Fibroblast of skin of abdomen (primary cell): ENCODE measurements at regions not wholly inside any gene's neighbourhood (a gene's known extent, or its start where the extent isn't known, plus 50 kb on each side); places are given as distances from the start of the nearest gene placed in this dataset.

Experiments
- DNase-seq: peaks from one replicate; pipeline ENCODE4 v3.0.0-alpha.2; 2013

DNA sequence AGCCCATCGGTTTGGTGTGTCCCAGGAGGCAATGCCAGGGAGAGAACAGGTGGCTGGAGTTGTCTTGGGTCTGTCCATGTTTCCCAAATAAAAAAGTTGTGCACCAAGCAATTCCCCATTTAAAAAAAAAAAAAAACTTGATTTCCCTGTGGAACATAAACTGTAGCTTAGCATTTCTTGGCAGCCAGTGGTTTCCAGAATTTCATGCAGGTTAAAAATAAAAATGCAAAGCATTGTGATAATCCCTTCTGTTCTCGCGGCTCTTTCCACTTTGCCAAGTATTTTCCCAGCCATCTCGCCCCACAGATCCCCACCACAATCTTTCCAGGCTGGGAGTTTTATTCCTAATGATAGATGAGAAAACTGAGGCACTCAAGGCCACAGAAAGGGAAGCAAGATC, 51.4 kb upstream of the MSX1 start:
- DNase-seq = no peak

DNA sequence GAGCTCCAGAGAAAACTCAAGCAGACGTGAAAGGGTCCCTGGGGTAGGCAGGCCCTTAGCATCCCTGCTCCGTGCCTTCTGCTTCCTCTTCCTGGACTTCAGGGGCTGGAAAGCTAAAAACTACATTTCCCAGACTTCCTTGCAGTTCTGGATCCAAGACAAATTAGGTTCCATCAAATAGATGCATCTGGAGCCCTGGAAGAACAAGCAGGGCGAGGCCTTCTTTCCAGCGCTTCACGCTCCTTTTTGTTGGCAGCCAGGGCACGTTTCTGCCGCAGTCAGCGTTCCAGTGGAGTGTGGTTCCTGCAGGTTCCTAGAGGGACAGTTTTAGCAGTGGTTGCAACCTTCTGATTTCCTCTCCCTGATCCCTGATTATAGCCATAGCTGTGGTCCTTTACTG, 53.6 kb upstream of the MSX1 start:
- no peak for DNase-seq

DNA sequence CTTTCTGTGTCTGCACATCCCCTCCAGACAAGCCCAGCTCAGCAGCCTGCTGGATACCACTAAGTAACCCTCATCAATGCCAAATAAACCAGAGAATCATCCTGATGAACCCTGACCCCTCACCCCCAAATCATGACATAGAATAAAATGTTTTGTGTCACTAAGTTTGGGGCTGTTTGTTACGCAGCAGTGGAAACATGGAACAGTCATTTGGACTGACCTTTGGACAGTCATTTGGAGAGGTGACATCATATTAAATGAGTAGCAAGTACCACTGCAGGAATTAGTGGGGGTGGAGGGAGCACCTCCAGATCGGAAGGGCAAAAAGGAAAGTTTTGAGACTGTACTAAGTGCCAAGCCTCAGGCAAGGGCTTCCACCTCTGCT, 55.6 kb upstream of the MSX1 start:
- no peak for DNase-seq

DNA sequence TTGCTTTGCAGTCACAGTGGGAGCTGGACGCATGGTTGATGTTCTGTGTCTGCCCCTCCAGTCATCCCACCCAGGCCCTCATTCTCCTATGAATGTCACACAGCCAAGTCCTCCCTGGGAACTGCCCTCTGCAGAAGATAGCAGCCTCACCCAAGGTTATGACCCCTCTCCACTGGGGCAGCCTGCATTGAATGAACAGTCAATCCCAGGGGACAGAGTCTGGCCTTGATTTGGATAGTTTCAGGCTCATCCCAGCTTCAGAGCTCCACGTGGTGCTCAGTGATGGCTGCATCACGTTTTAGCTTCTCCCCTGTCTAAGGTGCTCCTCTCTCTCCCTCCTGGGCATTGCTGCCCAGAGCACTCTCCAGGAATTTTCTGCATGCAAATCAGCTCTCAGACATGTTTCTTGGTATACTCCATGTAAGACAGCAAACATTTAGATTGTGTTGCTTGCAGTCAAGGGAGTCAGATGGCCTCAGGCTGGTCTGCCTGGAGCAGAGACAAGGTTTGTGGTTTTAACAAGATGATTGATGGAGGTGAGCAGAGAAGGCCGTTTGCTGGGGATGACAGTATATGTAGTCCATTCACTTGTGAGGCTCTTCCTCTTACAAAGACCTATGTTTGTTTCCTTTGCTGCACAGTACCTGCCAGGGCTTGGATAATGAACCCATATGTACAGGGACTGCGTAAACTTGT, 56.1 kb upstream of the MSX1 start:
- peak; percentile 39 for DNase-seq

DNA sequence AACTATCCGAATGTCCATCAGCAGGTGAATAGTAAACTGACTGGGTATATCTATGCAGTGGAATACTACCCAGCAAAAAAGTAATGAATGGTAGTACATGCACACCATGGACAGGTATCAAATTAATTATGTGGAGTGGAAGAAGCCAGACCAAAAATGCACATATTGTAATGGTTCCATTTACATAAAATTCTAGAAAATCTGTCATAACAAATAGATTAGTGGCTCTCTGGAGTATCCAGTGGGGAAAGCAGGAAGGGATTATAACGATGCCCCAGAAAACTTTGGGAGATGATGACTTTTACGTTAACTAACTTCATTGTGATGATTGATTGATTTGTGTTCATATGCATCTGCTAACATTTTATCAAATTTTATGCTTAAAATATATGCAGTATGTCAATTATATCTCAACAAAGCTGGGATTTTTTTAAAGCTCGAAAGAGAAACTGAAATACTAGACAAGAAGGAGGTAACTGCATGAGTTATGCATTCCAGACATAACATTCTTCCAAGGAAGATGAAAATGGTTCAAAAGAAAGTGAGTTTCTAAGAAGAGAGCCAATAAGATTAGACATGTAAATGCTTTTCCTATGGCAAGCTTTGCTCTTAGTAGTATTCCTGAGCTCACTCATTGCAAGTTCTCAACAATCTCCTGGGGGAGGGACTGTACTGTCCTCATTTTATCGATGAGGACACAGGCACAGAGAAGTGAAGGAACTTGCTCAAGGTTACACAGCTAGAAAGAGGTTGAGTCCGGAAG, 58.6 kb upstream of the MSX1 start:
- peak; percentile 72 for DNase-seq

DNA sequence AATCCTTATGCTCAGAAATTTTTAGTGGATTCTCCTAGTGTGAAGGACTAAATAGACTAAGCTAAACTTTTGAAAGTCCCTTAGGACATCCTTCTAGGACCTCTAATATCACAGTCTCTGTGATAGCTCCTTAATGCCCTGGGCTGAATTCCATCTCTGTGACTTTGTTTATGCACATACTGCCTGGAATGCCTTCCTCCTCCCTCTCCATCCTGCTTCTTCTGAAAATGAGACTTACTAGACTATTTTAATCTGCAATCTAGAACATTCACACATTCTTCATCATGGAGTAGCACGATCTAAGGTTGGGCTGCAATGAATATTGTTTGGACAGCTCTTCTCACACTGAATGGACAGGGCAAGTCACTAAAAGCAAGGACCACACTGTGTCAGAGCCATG, 65.0 kb upstream of the MSX1 start:
- no peak for DNase-seq

DNA sequence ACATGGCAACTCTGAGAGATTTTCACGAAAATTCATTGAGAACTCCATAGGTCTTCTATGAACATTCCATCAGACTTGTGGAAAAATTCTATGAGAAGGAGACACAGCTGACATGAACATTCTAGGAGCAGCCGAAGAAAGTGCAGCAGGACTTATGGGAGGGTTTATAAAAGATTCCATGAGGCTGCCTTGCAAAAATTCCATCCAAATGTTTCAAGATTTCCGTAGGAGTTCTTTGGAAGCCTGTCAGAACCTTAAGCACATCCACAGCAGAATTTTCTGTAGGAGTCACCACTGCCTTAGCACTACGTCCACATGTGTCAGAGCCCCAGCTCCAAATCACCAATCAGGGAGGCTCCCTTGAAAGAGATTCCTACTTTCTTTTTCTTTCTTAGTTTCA, 67.0 kb upstream of the MSX1 start:
- DNase-seq = peak; percentile 92

DNA sequence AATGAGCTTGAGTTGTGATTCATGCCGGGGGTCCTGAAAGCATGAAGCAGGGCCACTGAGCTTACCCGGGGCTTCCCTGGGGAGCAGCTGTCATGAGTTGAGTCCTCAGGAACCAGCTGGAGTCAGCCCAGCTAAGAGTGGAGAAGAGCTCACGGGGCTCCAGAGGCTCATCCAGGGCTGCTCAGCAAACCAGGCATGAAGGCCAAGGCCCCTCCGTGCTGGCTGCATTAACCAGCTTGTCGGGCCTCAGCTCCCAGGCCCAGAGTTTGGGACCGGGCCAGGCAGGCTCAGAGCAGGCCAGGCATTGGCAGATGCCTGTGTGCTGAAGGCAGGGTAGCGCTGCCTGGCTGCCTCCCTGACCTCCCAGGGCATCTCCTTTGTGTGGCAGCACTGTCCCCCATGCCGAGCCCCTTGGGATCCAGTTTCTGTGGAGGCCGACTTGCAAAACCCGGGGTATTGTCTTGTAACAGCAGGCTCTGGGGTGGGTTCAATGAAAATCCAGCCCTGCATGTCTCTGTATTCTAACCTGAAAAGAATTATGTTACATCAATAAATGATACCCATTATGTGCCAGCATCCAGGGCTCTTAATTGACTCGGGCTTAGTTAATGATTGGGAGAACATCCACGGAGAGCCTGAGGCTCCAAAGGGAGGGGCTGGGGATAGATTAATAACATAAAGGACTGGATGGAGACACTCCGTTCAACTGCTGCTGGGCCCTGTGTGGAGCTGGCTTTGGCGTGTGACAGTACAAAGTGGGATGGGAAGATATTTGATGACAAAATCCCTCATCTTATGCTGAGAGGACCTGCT, 68.0 kb upstream of the MSX1 start:
- peak; percentile 82 for DNase-seq

DNA sequence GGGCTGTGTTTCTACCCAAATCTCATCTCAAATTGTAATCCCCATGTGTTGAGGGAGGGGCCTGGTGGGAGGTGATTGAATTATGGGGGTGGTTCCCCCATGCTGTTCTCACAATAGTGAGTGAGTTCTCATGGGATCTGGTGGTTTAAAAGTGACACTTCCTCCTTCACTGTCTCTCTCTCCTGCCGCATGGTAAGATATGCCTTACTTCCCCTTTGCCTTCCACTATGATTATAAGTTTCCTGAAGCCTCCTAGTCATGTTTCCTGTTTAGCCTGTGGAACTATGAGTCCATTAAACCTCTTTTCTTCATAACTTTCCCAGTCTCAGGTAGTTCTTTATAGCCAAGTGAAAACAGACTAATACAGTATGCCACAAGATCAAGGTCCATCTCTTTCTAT, 70.0 kb upstream of the MSX1 start:
- DNase-seq = no peak

DNA sequence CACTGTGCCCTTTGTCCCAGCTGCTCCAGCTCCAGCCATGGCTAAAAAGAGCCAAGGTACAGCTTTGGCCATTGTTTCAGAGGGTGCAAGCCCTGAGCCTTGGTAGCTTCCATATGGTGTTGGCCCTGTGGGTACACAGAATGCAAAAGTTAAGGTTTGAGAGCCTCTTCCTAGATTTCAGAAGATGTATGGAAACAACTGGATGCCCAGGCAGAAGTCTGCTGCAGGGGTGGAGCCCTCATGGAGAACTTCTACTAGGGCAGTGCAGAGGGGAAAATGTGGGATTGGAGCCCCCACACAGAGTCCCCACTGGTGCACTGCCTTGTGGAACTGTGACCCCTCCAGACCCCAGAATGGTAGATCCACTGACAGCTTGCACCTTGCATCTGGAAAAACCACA, 70.9 kb upstream of the MSX1 start:
- DNase-seq = no peak

DNA sequence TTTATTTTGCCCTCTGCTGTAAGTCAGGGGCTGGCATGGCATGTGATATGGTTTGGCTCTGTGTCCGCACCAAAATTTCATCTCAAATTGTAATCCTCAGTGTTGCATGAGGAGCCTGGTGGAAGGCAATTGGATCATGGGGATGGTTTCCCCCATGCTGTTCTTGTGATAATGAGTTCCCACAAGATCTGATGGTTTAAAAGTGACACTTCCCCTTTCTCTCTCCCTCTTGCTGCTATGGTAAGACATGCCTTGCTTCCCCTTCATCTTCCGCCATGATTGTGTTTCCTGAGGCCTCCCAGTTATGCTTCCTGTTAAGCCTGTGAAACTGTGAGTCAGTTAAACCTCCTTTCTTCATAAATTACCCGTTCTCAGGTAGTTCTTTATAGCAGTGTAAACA, 72.0 kb upstream of the MSX1 start:
- DNase-seq = no peak

DNA sequence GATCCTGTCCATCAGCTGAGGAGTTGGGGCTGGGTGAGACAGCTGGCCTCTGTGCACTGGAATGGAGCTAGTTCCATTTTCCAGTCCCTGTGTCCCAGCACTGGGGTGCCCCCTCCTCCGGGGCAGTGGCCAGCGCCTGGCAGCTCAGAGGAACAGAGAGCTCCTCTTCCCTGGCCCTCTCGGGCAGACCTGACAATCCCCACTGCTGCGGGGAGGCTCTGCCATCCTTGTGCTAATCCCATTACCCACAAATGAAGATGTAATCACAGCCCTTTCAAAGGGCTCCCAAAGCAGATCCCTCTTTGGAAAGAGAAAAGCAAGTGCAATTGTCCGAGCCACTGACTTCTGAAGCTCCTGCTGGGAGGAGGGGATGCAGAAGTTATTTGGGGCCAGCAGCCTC, 75.1 kb upstream of the MSX1 start:
- DNase-seq = no peak

DNA sequence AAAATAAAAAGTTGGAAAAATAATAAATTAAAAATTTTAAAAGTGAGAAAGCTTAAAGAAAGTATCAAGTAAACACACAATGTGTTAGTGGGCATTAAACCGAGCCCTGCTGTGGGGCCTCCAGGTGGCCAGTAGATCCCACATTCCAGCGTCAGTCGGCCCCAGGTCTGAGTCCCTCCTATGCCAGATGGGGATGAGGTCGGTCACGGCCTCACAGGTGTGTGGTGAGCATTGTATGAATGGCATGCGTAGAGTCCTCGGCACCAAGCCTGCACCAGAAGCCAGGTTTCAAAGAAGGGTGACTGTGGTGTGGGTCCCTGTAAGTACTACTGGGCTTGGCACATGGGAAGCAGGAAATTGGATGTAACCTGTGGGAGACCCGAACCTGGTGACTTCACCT, 75.6 kb upstream of the MSX1 start:
- no peak for DNase-seq

DNA sequence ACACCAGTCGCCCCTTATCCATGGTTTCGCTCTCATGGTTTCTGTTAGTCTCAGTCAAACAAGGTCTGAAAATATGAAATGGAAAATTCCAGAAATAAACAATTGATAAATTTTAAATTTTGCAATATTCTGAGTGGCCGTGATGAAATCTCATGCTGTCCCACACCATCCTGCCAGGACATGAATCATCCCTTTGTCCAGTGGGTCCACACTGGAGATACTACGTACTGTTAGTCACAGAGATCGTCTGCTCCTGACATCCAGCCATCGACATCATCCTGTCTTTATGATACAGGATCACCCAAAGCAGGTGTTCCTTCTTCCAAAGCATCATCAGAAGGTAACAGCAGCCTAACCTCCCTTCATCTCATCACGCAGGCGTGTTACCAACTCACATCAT, 76.5 kb upstream of the MSX1 start:
- DNase-seq = peak; percentile 17

DNA sequence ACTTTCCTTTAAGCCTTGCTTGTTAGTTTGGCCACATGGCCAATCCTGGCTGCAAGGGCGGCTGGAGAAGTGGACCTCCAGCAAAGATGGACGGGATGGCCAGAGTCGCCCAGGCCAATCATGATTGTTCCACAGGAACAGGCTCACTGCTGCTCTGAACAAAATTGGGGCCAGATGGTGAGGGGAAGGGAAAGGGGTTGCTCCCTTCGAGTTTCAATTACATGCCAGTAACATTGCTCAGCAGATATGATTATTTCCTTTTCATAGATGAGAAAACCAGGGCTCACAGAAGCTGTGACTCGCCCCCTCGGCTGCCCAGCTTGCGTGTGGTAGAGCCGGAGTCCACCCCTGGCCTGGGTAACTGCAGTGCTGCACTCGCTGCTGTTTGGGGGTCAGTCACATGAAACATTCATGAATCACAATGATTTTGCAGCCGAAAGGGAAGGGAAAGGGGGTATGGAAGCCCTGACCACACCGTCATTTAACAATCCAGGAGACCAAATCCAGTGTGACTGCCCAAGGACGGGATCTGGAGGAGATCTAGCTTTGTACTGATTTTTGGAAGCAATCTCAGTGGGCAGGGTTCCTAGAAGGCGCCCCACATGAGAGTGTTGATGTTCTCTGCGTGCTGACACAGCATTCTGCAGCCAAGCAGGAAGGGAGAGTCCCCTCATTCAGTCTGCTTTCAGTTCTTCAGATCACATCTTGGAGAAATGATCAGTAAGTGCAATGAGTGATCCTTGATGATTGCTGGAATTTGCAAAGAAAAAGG, 77.3 kb upstream of the MSX1 start:
- peak; percentile 89 for DNase-seq

DNA sequence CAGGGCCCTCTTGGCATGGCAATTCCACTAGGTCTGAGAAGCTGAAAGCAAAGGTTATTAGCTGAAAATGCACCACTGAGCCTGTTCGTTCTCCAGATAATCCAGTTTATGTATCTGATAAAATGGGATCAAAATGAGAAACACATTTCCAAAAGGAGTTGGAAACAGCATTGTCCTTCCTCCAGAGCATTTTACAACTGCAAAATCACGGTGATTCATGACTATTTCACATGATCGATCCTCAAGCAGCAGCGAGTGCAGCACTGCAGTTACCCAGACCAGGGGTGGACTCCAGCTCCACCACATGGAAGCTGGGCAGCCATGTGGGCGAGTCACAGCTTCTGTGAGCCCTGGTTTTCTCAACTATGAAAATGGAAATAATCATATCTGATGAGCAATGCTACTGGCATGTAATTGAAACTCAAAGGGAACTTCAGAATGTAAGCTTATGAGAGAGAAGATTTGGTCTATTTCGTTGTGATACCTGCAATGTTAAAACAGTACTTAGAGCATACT, 78.7 kb upstream of the MSX1 start:
- peak; percentile 92 for DNase-seq

DNA sequence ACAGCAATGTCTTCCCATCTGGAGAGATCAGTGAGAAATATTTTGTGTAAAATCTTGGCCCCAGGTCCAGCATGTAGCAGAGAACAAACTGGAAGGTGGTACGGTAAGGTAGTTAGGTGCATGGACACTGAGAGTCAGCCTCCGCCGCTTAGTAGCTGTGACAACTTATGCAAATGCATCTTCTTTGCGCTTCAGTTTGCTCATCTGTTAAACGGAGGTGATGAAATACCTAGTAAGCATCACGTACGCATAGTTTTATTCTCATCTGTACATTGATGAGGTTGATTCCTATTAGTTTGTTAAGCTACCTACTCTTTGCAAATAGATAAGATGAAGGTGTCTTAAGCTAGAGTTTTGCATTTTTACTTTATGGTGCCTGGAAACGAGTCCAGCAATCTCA, 80.0 kb upstream of the MSX1 start:
- DNase-seq = no peak

DNA sequence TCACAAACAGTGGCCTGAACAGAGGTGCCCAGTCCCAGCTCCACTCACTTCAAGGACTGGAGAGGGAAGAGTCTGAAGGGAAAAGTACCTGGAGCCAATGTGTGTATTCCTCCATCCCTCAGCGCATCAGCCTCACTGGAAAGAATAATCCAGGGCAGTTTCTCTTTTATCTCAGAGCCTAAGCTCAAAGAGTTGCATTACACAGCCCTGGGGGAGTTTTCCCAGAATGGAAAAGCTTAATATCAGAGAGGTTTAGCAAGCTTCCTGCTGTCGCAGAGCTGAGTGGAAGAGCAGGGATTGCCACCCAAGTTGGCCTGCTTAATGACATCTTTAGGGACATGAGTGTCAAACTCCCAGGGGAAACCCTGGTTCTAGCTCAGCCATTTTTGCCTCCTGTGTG, 80.4 kb upstream of the MSX1 start:
- no peak for DNase-seq

DNA sequence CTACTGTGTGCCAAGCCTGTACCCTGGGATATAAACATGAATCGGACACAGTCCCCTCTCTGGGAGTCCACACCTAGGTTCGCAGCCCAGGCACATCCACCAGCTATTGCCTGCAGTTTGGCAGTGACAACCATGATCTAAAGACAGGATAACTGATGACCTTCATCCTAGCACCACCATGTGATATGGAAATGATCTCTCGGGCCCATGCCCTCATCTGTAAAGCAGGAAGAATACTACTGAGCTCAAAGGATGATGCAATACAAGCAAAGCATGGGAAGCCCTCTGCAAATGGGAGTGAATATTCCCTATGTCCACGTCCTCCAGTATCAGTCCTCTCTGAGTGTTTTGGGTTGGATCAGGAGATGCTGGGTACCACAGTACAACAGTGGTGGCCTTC, 80.9 kb upstream of the MSX1 start:
- DNase-seq = no peak

DNA sequence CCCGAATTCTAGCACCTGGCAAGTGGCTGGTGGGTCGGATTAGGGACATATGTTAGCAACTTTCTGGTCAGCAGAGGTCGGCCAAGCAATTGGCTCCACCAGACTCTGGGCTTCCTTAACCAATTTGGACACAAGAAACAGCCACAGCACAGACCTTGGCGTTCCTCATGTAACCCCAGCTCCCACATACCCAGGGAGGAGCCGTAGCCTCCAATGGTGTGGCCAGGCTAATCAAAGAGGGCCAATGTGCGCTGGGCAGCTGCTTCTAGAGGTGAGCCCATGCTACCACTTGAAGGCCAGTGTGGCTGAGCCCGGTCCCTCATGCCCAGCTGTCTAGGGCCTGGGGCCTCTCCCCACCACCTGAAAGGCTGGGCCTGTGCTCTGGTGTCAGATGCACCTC, 82.5 kb upstream of the MSX1 start:
- no peak for DNase-seq

DNA sequence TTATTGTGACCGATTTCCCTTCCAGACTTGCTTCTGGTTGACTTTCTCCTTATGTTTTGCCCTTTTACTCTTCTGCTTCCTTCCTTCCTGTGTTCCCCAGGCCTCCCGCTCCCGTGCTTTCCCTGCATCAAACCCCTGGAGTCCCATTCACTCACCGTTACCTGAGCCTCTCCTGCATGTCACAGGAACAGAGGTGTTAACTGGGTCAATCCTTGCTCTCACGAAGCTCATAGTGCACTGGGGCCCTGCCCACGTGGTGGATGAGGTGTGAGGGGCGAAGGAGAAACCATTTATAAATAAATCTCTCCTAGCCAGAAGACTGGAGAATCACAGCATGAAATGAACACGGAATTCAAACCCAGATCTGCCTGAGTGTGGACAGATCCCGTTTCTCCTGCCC, 83.1 kb upstream of the MSX1 start:
- no peak for DNase-seq

DNA sequence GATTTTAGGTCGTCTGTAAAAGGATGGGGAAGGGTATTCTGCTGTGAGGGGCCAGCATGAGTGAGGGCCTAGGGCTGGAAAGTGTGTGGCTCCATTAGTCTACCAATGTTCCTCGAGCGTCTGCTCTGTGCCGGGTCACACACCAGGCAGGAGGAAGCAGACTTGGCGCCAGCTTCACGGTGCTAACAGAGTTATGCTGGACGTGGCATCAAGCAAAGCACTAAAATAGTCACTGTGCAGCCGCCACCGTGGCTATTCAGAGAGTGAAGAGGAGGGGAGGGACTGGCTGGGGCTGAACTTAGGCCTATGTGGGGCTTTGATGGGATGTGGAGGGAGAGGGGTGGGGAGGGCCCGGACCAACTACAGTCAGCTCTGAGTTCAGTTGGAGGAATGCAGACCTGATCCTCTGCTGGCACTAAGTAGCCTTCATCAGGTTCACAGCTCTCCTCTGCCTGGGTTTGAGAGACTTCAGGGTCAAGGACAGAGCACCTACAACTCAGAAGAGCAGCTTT, 83.9 kb upstream of the MSX1 start:
- no peak for DNase-seq

DNA sequence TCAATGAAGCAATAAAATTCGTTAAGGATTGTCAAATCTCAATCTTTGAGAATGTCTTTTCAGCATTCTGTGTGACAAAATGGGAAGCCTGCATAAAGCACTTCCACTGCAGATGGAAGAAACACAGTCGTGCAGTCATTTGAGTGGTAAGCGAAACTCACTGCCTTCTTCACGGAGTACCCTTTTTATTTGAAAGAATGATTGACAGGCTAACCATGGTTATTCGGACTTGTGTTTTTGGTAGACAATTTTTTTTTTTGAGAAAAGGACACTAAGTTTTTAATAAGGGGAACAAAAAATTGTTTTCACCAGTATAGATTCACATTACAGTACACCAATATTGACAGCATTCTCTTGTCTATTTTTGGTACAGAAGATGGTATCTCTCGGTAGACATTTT, 86.9 kb upstream of the MSX1 start:
- no peak for DNase-seq
